ENCODE measurements at regions not wholly inside any gene's neighbourhood (a gene's known extent, or its start where the extent isn't known, plus 50 kb on each side); places are given as distances from the start of the nearest gene placed in this dataset.

DNA sequence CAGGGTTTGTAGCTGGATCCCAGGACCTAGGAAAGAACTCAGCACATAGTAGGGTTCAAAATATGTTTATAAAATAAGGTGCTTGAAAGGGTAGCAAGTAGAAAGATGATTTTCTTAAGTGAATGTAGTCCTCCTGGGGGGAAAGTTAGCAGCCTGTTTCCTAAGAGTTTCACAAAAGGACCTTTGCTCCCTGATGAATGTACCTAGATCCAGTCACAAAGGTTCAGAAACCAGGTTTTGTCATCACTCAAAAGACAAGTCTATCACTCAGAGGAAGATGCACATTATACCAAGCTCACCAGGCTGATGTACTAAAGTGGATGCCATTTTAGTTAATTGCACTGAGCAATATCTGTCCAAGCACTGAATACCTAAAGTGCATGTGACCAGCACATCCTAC is 378.2 kb downstream of the BCL11A start:
- Histone ChIP-seq H3K4me1 (ENCODE audit: control insufficient read depth, insufficient read depth, low read length) (no peaks in the 10 kb centered on the region), H3K9me3 (replicated peaks; ENCODE audit: low read length) (peaks cover 6% of the 10 kb centered on the region), H3K9ac (ENCODE audit: low read depth, low read length) (no peak overlapping the region), H3K4me3 (ENCODE audit: low read length) (no peak overlapping the region), H3K27me3 (ENCODE audit: control insufficient read depth, insufficient read depth, low read length) (no peaks in the 10 kb centered on the region), H3K36me3 (ENCODE audit: insufficient read depth, low read length) (no peaks in the 10 kb centered on the region), H3K4me2 (ENCODE audit: low read length) (no peak overlapping the region)

DNA sequence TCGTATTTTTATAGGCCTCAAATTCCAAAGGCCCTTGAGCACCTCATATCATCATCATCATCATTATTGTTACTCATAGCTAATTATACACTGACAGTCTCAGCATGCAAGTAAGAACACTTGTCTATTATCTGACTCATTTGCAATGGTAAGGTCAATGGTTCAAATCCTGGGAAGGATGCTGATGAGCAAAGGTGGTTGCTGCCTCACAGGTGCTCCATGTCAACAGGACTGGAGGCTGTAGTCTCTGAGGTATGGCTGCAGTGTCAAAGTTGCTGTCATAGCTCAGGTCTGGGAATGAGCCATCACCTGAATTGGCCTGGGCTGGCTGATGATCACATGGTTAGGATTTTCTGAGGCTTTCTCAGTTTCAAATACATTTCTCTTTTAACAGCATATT is 379.3 kb downstream of the BCL11A start:
- H3K4me2 ChIP-seq (ENCODE audit: low read length) = no peak overlapping the region
- no peak overlapping the region for H3K9ac ChIP-seq (ENCODE audit: low read depth, low read length)
- peaks cover 6% of the 10 kb centered on the region for H3K9me3 ChIP-seq (replicated peaks; ENCODE audit: low read length)
- H3K36me3 ChIP-seq (ENCODE audit: insufficient read depth, low read length) = no peaks in the 10 kb centered on the region
- no peak overlapping the region for H3K4me3 ChIP-seq (ENCODE audit: low read length)
- H3K27me3 ChIP-seq (ENCODE audit: control insufficient read depth, insufficient read depth, low read length) = no peaks in the 10 kb centered on the region
- no peaks in the 10 kb centered on the region for H3K4me1 ChIP-seq (ENCODE audit: control insufficient read depth, insufficient read depth, low read length)

DNA sequence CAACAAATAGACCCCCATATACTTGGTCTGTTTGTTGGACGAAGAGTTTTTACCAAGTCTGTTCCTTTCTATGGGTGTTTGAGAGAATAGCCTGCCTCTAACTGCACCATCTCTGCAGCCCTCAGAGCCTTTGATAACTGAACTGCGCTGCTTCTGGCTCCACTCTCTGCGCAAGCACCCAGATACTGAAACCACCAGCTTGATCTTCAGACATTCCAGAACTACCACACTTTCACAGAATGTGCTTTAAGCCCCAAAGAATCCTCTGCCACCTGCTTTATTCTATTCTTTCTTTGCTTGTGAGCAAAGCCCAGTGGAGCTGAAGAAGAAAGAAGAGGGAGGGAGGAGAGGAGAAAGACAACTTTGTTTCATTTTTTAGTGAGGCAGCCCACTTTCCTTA is 380.7 kb downstream of the BCL11A start:
- H3K9me3 ChIP-seq (replicated peaks; ENCODE audit: low read length) = peaks cover 3% of the 10 kb centered on the region

DNA sequence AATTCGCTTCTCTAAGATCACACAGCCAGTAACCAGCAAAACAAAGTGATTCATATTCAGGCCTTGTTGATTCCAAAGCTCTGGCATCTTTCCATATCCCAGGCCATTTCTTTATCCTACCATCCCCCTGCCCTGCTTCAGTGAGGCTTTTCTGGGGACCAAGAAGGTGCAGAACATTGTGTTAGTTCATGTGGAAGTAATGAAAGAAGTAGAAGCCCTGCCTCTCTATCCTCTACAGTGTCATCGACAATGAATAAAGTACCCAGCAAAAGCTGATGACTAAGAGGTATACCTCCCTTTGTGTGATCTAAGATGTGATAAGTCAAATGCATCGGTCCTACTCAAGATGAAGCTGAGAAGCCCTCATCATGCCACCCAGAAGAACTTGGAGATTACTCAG is 383.2 kb downstream of the BCL11A start:
- H3K9me3 ChIP-seq (replicated peaks; ENCODE audit: low read length) = no peaks in the 10 kb centered on the region
- H3K4me2 ChIP-seq (ENCODE audit: low read length) = no peak overlapping the region
- H3K9ac ChIP-seq (ENCODE audit: low read depth, low read length) = no peak overlapping the region
- H3K4me1 ChIP-seq (ENCODE audit: control insufficient read depth, insufficient read depth, low read length) = no peaks in the 10 kb centered on the region
- no peaks in the 10 kb centered on the region for H3K36me3 ChIP-seq (ENCODE audit: insufficient read depth, low read length)
- H3K4me3 ChIP-seq (ENCODE audit: low read length) = no peak overlapping the region
- no peaks in the 10 kb centered on the region for H3K27me3 ChIP-seq (ENCODE audit: control insufficient read depth, insufficient read depth, low read length)

More for the DNA sequence above, 380.7 kb downstream of the BCL11A start:
- H3K4me3 ChIP-seq (ENCODE audit: low read length) = no peak overlapping the region
- H3K4me2 ChIP-seq (ENCODE audit: low read length) = no peak overlapping the region
- no peaks in the 10 kb centered on the region for H3K4me1 ChIP-seq (ENCODE audit: control insufficient read depth, insufficient read depth, low read length)
- H3K36me3 ChIP-seq (ENCODE audit: insufficient read depth, low read length) = no peaks in the 10 kb centered on the region
- H3K27me3 ChIP-seq (ENCODE audit: control insufficient read depth, insufficient read depth, low read length) = no peaks in the 10 kb centered on the region
- no peak overlapping the region for H3K9ac ChIP-seq (ENCODE audit: low read depth, low read length)

DNA sequence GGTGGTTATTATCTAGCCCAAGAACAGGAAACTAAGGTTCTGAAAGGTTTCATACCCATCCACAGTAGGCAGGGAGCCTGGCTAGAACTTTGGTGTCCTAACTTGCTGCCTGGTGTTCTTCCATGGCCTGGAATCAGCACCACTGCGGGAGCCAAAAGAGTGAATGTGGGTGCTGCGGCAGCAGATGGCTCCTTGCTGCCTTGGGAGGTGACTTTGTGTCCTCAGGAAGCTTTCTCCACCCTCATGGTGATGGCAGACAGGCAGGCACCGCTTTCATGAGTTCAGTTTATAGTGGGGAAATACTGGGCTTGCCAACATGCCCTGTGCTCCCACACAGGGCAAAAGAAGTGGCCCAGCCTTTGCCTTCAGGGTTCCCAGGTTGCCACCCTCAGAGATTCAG is 385.2 kb downstream of the BCL11A start:
- Histone ChIP-seq H3K4me2 (ENCODE audit: low read length) (no peak overlapping the region), H3K4me1 (ENCODE audit: control insufficient read depth, insufficient read depth, low read length) (no peaks in the 10 kb centered on the region), H3K36me3 (ENCODE audit: insufficient read depth, low read length) (no peaks in the 10 kb centered on the region), H3K9me3 (replicated peaks; ENCODE audit: low read length) (no peaks in the 10 kb centered on the region), H3K9ac (ENCODE audit: low read depth, low read length) (no peak overlapping the region), H3K27me3 (ENCODE audit: control insufficient read depth, insufficient read depth, low read length) (no peaks in the 10 kb centered on the region), H3K4me3 (ENCODE audit: low read length) (no peak overlapping the region)

DNA sequence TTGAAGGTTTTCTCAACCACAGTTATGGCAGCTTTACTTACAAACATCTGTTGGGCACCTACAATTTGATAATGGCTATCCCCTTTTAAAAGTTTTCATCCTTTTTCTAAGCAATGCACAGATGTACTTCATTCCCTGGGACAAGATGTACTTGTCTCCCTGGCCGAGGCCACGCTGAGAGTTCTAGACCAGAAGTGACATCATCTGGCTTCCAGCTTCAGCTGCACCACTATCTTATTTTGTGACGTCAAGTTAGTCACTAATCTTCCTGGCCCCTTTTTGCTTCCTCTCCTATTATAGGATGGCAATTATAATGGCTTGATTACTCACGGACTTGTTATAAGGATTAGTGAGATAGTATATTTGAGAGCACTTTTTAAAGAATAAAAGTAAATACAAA is 386.4 kb downstream of the BCL11A start:
- Histone ChIP-seq H3K4me1 (ENCODE audit: control insufficient read depth, insufficient read depth, low read length) (no peaks in the 10 kb centered on the region), H3K9ac (ENCODE audit: low read depth, low read length) (no peak overlapping the region), H3K27me3 (ENCODE audit: control insufficient read depth, insufficient read depth, low read length) (no peaks in the 10 kb centered on the region), H3K36me3 (ENCODE audit: insufficient read depth, low read length) (no peaks in the 10 kb centered on the region), H3K9me3 (replicated peaks; ENCODE audit: low read length) (no peaks in the 10 kb centered on the region), H3K4me2 (ENCODE audit: low read length) (no peak overlapping the region), H3K4me3 (ENCODE audit: low read length) (no peak overlapping the region)

DNA sequence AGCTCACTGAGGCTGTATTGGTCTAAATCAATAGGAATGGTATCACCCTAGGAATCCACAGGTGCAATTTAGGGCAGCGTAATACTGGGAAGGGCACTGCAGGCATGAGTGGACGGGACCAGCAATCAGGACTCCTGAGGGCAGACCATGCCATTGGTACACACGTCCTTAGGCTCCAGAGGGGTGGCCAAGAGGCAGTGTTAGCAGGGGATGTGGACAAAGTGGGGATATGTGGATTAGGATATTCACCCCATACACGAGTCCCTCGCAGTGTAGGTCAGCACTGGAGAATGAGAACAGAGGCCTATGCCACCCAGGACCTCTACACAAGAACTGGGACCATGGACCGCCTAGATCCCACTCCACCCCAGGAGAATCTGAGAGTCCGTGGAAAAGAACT is 389.8 kb downstream of the BCL11A start:
- no peaks in the 10 kb centered on the region for H3K27me3 ChIP-seq (ENCODE audit: control insufficient read depth, insufficient read depth, low read length)
- H3K36me3 ChIP-seq (ENCODE audit: insufficient read depth, low read length) = no peaks in the 10 kb centered on the region
- H3K4me3 ChIP-seq (ENCODE audit: low read length) = no peak overlapping the region
- H3K9ac ChIP-seq (ENCODE audit: low read depth, low read length) = no peak overlapping the region
- H3K4me1 ChIP-seq (ENCODE audit: control insufficient read depth, insufficient read depth, low read length) = no peaks in the 10 kb centered on the region
- no peak overlapping the region for H3K4me2 ChIP-seq (ENCODE audit: low read length)
- H3K9me3 ChIP-seq (replicated peaks; ENCODE audit: low read length) = no peaks in the 10 kb centered on the region

DNA sequence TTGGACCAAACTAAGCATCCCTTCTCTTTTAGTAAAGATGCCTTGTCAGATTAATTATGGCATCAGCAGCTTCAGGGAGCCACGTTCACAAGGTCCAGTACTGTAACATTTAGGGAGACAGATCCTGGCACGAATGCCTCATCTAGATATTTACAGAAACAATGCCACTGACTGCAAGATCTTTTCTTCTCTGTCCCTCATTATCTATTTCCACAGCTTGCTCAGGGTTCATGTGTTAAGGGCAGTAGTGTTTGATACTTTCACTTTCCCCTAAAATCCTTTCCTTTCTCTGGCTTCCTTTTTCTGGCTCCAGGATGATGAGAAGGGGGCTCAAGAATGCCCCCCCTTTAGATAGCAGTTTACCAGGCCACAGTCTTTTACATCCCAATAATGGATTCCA is 393.9 kb downstream of the BCL11A start:
- H3K27me3 ChIP-seq (ENCODE audit: control insufficient read depth, insufficient read depth, low read length) = no peaks in the 10 kb centered on the region

DNA sequence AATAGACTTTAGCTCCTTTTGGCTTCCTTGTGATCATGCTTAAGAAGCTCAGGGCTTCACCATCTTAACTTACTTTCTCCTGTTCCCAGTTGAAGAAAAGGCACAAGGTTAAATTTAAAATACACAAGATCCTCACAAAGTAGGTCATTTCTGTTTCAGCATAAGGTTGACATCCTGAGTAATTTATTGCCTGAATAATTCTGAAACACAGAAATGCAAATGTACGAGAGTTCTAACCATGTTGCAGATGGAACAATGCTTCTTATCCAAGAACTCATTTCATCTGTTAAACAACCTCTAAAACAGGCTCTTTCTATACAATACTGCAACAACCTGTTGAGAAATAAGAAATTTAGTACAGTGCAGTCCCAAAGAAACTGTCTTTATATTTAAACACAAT is 395.2 kb downstream of the BCL11A start:
- Histone ChIP-seq H3K36me3 (ENCODE audit: insufficient read depth, low read length) (no peaks in the 10 kb centered on the region), H3K4me1 (ENCODE audit: control insufficient read depth, insufficient read depth, low read length) (no peaks in the 10 kb centered on the region), H3K9me3 (replicated peaks; ENCODE audit: low read length) (no peaks in the 10 kb centered on the region), H3K9ac (ENCODE audit: low read depth, low read length) (no peak overlapping the region), H3K4me3 (ENCODE audit: low read length) (no peak overlapping the region), H3K27me3 (ENCODE audit: control insufficient read depth, insufficient read depth, low read length) (no peaks in the 10 kb centered on the region), H3K4me2 (ENCODE audit: low read length) (no peak overlapping the region)

More for the DNA sequence above, 393.9 kb downstream of the BCL11A start:
- Histone ChIP-seq H3K9me3 (replicated peaks; ENCODE audit: low read length) (no peaks in the 10 kb centered on the region), H3K4me2 (ENCODE audit: low read length) (no peak overlapping the region), H3K36me3 (ENCODE audit: insufficient read depth, low read length) (no peaks in the 10 kb centered on the region), H3K9ac (ENCODE audit: low read depth, low read length) (no peak overlapping the region), H3K4me3 (ENCODE audit: low read length) (no peak overlapping the region), H3K4me1 (ENCODE audit: control insufficient read depth, insufficient read depth, low read length) (no peaks in the 10 kb centered on the region)

DNA sequence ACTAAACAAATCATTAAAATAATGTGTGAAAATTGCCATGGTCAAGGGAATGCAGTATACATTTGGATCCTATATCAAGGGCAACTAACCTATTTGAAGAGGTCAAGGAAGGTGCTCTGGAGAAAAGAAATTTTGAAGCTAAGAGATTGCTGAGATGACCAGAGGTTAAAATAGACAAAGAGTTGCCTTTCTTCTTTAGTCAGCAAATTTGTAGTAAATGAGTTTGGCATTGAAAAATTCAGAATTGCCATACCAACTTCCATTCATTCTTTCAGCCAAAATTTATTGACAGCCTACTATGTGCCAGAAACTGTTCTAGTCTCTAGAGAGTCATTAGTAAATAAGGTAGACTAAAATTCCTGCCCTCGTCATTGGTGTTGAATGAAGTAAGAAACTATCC is 396.2 kb downstream of the BCL11A start:
- H3K4me1 ChIP-seq (ENCODE audit: control insufficient read depth, insufficient read depth, low read length) = no peaks in the 10 kb centered on the region

DNA sequence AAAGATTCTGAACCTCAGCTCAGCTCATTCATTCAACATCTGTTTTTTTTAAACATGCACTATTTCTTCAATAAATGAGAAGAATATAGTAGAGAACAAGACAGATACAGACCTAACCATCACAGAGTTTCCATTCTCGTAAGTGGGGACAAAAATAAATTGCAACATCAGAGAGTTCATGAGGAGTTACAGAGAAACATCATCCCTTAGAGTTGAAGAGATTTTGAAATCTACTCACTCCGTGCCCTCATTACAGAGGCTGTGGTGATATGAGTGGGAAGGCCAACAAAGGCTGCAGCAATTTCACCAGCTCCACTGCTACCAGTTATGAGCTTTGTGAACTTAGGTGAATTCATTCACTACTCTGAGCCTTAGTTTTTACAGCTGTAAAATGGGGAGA is 399.3 kb downstream of the BCL11A start:
- Histone ChIP-seq H3K4me2 (ENCODE audit: low read length) (no peak overlapping the region), H3K9me3 (replicated peaks; ENCODE audit: low read length) (no peaks in the 10 kb centered on the region), H3K4me3 (ENCODE audit: low read length) (no peak overlapping the region), H3K27me3 (ENCODE audit: control insufficient read depth, insufficient read depth, low read length) (no peaks in the 10 kb centered on the region), H3K36me3 (ENCODE audit: insufficient read depth, low read length) (no peaks in the 10 kb centered on the region), H3K9ac (ENCODE audit: low read depth, low read length) (no peak overlapping the region), H3K4me1 (ENCODE audit: control insufficient read depth, insufficient read depth, low read length) (no peaks in the 10 kb centered on the region)

More for the DNA sequence above, 396.2 kb downstream of the BCL11A start:
- Histone ChIP-seq H3K9me3 (replicated peaks; ENCODE audit: low read length) (no peaks in the 10 kb centered on the region), H3K4me2 (ENCODE audit: low read length) (no peak overlapping the region), H3K27me3 (ENCODE audit: control insufficient read depth, insufficient read depth, low read length) (no peaks in the 10 kb centered on the region), H3K36me3 (ENCODE audit: insufficient read depth, low read length) (no peaks in the 10 kb centered on the region), H3K9ac (ENCODE audit: low read depth, low read length) (no peak overlapping the region), H3K4me3 (ENCODE audit: low read length) (no peak overlapping the region)

DNA sequence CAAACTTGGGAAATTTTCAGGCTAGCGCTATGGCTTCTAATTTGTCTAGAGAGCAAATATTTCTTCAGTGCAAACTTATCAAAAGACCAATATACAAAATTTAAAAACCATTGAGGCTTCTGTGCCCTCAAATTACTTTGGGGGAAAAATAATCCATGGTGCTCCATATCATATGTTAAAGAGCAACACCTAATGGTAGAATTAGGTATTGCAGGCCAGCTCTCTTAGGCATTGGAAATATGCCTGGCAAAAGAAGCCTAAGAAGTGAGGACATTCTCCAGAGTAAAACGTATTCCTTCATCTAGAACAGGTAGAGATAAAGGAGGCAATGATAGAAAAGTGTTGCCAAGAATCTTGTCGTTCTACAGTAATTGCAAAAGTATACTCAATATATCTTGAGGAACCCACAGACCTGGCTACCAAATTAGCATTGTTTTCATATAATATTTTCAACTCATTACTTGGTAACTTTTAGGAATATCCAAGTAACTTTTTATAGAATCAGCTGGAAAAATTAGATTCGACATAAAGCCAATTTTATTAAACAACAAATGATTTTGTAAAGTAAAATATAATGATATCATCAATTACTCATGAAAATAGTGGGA is 401.1 kb downstream of the BCL11A start:
- Histone ChIP-seq H3K4me2 (ENCODE audit: low read length) (no peak overlapping the region), H3K9ac (ENCODE audit: low read depth, low read length) (no peak overlapping the region), H3K4me3 (ENCODE audit: low read length) (no peak overlapping the region), H3K36me3 (ENCODE audit: insufficient read depth, low read length) (no peaks in the 10 kb centered on the region), H3K4me1 (ENCODE audit: control insufficient read depth, insufficient read depth, low read length) (no peaks in the 10 kb centered on the region), H3K27me3 (ENCODE audit: control insufficient read depth, insufficient read depth, low read length) (no peaks in the 10 kb centered on the region), H3K9me3 (replicated peaks; ENCODE audit: low read length) (no peaks in the 10 kb centered on the region)

Data from skeletal muscle satellite cell (primary cell).